ENCODE measurements at regions not wholly inside any gene's neighbourhood (a gene's known extent, or its start where the extent isn't known, plus 50 kb on each side); places are given as distances from the start of the nearest gene placed in this dataset.
"Not testable (repeated sequence)": the region's sequence is repeated elsewhere in the genome, so short reads cannot be mapped to it uniquely, and the experiment has no call there.

DNA sequence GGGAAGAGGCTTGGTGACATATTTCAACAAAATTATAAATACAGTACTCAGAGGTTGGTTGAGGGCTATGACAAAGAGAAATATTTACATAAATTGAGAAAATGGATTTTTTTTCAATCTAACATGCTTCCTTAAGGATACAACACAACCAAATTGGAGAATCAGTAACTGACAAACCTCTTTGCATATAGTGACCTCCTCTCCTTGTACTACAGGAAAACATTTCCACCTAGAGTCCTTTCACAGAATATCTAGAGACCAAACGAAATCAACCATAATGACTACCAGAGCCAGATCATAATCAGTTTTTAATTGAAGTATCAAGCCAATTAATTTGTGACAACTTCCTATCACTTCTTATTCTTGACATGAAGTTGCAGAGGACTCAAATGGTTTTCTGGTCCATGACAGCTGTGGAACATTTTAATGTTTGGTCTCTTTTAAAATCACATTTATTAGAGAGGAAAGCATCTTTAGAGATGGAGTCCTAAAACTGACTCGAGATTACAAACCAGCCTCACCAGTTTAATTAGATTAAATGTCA lies 1636.5 kb upstream of the C9orf72 start:
- peak; percentile 88 for FAIRE-seq

DNA sequence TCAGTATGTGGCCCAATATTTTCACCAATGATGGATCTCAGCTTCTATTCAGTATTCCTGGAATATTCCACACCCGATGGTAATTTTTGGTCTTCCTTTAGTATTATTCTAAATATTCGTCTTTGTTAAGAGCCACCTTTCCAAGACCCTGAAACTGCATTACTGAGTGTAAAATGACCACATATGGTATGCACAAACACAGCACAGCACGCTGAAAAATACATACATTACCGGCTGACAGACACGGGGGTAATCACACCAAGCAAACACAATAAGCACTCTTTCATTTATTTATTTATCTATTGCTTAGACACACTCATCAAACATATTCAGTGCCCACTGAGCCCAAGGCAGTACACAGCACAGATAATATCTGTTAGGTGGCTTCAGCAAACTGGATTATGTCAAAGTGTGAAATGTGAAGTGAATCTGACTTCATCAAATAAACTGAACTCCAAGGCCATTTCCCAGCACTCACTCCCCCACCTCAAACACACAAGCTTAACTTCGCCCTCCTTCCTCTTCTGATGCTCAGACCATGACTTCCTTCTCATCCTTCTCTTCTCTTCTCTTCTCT lies 1637.8 kb upstream of the C9orf72 start:
- FAIRE-seq = no peak

GRCh38 chr9:29211580-29212396 lies 1638.5 kb upstream of the C9orf72 start:
- FAIRE-seq = no peak

GRCh38 chr9:29212397-29213387 lies 1639.4 kb upstream of the C9orf72 start:
- FAIRE-seq = no peak

DNA sequence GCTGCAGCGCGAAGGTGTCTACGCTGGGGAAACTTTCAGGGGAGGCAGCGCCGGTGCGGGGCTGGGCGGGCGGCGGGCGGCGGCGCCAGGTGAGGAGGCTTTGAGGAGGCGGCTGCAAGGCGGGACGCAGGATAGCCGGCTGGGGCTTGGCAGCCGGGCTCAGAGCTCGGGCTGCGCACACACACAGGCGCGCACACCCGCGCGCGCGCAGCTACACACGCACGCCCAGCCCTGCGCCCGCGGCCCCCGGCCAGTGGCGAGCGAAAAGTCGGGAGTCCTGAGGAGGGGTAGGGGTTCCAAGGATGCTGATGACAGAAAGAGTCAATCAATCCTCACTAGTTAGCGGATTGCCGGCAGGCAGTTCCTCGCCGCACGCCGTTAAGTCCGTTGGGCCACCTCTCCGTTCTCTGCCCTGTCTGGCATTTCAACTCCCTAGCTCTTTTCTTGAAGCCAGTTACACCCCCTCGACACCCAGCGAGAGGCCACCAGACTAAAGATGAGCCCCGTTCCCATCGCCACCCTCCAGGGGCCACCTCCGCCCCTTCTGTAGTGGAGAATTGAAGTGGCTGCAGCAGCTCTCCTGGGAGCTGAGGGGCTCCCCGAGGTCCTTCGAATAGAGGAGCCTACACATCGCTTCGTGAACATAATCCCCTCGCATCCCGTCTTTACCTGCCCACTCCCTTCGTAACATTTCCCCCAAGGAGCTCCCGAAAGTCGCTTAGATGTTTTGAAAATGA lies 1640.3 kb upstream of the C9orf72 start, which contains the start of gene LINGO2:
Gene LINGO2, minus strand, starts transcription at position 185 of the 737 bp plus-strand sequence.
- no peak for FAIRE-seq

DNA sequence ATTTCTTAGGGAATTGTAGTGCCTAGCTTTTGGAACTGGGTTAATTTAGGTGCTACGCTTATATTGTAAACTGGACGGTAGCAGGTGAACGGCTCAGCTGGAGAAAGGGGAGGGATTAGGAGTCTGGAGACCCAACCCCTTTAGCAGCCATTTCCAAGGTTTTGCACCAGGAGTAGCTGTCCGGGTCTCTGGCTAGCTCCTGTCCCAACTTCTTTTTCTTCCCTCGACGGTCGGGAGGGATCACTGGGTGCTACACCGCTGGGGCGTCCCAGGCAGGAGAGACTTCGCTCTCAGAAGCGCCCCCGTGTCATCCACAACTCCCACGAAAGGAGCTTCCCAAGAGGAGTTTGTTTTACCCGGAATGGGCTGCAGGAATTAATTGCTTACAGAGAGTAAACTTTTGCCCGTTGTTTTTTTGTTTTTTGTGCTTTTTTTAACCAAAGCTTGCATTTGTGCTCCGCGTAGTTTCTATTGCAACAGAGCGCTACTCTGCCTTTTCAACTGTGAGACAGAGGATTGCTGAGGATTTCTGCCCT lies 1640.9 kb upstream of the C9orf72 start:
- FAIRE-seq = peak; percentile 91

GRCh38 chr9:29214690-29215253 lies 1641.5 kb upstream of the C9orf72 start:
- FAIRE-seq = no peak

GRCh38 chr9:29217966-29218365 lies 1644.7 kb upstream of the C9orf72 start:
- no peak for FAIRE-seq

- FAIRE-seq = no peak
These were observed 1647.4 kb upstream of the C9orf72 start for GRCh38 chr9:29220596-29221251.

- FAIRE-seq = no peak
These were observed 1655.3 kb upstream of the C9orf72 start for GRCh38 chr9:29228558-29228957.

DNA sequence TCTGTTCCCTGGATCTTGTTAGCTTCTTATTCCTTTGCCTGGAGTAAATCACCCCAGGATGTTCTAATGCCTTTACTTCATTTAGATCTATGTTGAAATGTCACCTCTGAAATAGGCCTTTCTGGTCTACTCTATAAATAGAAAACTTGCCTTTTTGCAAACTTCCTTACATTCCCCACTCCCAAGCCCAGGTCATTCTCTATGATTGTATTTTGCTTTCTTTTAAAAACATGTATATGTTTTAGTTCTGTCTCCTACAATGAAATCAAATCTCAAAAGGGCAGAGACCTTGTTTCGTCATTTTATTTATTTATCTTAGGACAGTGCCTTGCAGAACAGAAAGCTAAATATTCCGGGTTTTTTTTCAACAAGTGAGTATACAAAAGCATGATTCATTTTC lies 1657.7 kb upstream of the C9orf72 start:
- FAIRE-seq = no peak

- FAIRE-seq = no peak
These were observed 1659.9 kb upstream of the C9orf72 start for GRCh38 chr9:29233193-29233592.

GRCh38 chr9:29241320-29241719 lies 1668.0 kb upstream of the C9orf72 start:
- FAIRE-seq = no peak

DNA sequence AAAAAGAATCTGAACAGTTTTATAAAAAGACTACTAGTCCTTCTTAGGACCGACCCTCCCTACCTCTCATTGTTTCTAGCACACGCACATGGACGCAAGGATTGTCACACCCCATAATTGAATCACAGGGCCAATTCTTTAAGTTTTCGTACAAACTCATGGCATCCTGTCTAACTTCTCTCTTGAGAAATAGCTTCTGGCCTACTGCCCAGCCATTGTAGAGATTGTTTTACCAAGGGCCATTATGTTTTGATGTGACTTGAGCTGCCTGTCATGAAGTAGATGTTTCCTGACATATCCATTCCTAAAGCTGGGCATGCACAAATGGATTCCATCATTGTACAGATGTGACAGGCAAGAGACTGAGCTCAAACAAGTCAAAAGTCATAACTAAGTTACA lies 1672.1 kb upstream of the C9orf72 start:
- no peak for FAIRE-seq

- FAIRE-seq = not testable (repeated sequence)
These were observed 1697.1 kb upstream of the C9orf72 start for GRCh38 chr9:29270400-29270799.

- FAIRE-seq = no peak
These were observed 1708.8 kb upstream of the C9orf72 start for GRCh38 chr9:29282121-29282520.

- FAIRE-seq = no peak
These were observed 1712.5 kb upstream of the C9orf72 start for GRCh38 chr9:29285818-29286217.

GRCh38 chr9:29289365-29289764 lies 1716.1 kb upstream of the C9orf72 start:
- no peak for FAIRE-seq

DNA sequence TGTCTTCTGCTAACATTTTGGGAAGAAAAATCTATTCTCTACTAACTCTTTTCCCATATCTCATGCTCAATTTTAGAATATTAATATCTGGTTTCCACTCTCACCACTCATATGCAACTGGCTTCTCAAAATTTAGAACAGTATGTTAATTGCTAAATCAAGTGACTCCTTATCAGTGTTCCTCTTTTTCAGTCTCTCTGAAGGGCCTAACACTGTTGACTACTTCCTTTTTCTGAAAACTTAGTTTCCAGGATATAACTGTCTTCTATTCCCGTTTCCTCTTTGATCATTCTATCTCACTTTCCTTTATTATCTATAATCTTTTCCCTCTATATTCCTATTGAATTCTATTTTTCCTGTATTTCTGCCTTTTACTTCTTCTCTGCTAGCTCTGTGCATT lies 1717.2 kb upstream of the C9orf72 start:
- FAIRE-seq = no peak

GRCh38 chr9:29297592-29297991 lies 1724.3 kb upstream of the C9orf72 start:
- no peak for FAIRE-seq

GRCh38 chr9:29311221-29311620 lies 1737.9 kb upstream of the C9orf72 start:
- FAIRE-seq = no peak

All from islet of Langerhans (tissue), 1 donor.